Sigmoid colon (tissue), 6 donors: ENCODE measurements at regions not wholly inside any gene's neighbourhood (a gene's known extent, or its start where the extent isn't known, plus 50 kb on each side); places are given as distances from the start of the nearest gene placed in this dataset.
"Not testable (repeated sequence)": the region's sequence is repeated elsewhere in the genome, so short reads cannot be mapped to it uniquely, and the experiment has no call there.

Source experiments
- DNase-seq: peaks from one replicate; pipeline ENCODE4 v3.0.0-alpha.2; 2019
- H3K27ac ChIP-seq, 4 donors: fragments of 200-600 bp; sonication (generic); one replicate each; pipeline ENCODE4 v1.5.1; 2016 to 2019; ENCODE audit warnings: mild to moderate bottlenecking in 1 of 4
- H3K27me3 ChIP-seq, 3 donors: fragments of 200-600 bp; sonication (generic); one replicate each; pipeline ENCODE4 v1.5.1; 2019; ENCODE audit warnings: mild to moderate bottlenecking in 1 of 3
- H3K36me3 ChIP-seq, 4 donors: fragments of 200-600 bp; sonication (generic); one replicate each; pipeline ENCODE4 v1.5.1; 2016 to 2019
- H3K4me1 ChIP-seq, 4 donors: fragments of 200-600 bp; sonication (generic); one replicate each; pipeline ENCODE4 v1.5.1; 2017 to 2019
- H3K4me3 ChIP-seq, 4 donors: fragments of 200-600 bp; sonication (generic); one replicate each; pipeline ENCODE4 v1.5.1; 2017 to 2019; ENCODE audit warnings: mild to moderate bottlenecking in 2 of 4, moderate library complexity in 1 of 4
- H3K9me3 ChIP-seq, 4 donors: fragments of 200-600 bp in 3 of 4; sonication (generic) in 3 of 4; one replicate each; pipeline versions ENCODE4 v1.5.1 to v1.6.1; 2013 to 2019
- EP300 ChIP-seq, 4 donors: sonication (generic); formaldehyde crosslinking; IDR thresholded peaks; one replicate each; pipeline ENCODE4 v1.6.1; 2017; ENCODE audit warnings: antibody characterized with exemption in 4 of 4
- POLR2A ChIP-seq, 2 donors: fragments of 450-650 bp; IDR thresholded peaks; one replicate each; pipeline ENCODE4 v1.6.1; 2016; ENCODE audit warnings: antibody characterized with exemption in 2 of 2, mild to moderate bottlenecking in 2 of 2, moderate library complexity in 2 of 2
- POLR2AphosphoS5 ChIP-seq, 4 donors: sonication (generic); formaldehyde crosslinking; IDR thresholded peaks; one replicate each; pipeline ENCODE4 v1.6.1; 2017; ENCODE audit warnings: antibody characterized with exemption in 4 of 4
- WGBS, 2 donors: extraction: QIAGEN DNeasy Blood & Tissue Kit; methylation state at CpG; one replicate each; pipeline ENCODE4 v1.1.7; 2013; 5-methylcytosine and 5-hydroxymethylcytosine counted together
- intact Hi-C: fragments of 100-400 bp; cut with DNase I; formaldehyde crosslinking; loops from one replicate; pipeline ENCODE4 v1.15.1; 2023
- TF ChIP-seq, protein P1 (sequence below), 4 experiments: fragments of 450-650 bp in 3 of 4; fragments of 200-600 bp in 1 of 4; IDR thresholded peaks; one replicate each; pipeline ENCODE4 v1.5.1; 2016 to 2019; ENCODE audit warnings: antibody characterized with exemption in 4 of 4, mild to moderate bottlenecking in 3 of 4, moderate library complexity in 2 of 4
- donor health status: healthy with polysubstance abuse.
- donor health status: healthy.

DNA sequence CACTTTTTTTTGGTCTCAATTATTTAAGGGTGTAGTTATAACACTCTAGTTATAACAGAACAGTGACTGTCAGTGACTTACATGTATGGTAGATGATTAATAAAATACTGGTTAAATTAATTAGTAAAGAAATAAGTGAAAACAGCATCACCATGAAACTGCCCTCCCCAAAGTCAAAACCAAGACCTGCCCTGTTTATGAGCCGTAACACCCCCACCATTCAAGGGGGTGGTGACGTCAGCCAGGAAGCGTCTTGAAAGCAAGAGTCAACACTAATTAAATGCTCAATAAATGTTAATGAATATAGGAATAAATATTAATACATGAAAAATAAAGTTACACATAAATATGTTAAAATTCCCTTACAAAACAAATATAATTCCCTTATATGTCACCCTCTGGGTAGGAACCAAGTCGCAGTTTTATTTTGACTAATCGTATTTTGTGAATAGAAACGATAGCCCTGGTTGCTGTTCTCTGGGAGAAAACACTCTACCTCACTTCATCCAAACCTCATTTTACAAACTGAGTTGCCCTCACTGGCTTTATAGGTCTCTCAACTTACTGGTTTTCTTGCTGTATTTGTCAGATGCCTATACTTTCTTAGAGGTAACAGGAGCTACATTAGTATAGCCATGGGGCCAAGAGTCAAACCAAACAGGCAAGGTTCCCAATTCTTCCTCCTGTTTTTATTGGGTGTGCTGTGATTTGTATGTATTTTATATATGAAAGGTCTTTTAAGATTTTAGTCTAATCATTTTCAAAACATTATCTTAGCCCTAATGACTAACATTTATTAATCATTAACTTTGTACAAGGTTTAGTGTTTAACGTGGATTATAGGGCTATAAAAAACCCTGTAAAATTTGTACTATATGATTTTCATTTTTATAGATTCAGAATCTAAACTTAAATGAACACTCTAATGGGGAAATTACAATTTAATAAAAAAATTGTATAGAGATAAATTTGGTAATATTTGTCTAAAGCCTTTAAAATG is 227.9 kb upstream of the IRAK1BP1 start:
- Histone ChIP-seq H3K4me3 (no peak overlapping the region), H3K27ac (no peak overlapping the region), H3K36me3 (no peaks in the 10 kb centered on the region), H3K4me1 (no peaks in the 10 kb centered on the region), H3K27me3 (no peaks in the 10 kb centered on the region), H3K9me3 (no peaks in the 10 kb centered on the region)
- no peak for DNase-seq
- TF ChIP-seq, protein P1, sequence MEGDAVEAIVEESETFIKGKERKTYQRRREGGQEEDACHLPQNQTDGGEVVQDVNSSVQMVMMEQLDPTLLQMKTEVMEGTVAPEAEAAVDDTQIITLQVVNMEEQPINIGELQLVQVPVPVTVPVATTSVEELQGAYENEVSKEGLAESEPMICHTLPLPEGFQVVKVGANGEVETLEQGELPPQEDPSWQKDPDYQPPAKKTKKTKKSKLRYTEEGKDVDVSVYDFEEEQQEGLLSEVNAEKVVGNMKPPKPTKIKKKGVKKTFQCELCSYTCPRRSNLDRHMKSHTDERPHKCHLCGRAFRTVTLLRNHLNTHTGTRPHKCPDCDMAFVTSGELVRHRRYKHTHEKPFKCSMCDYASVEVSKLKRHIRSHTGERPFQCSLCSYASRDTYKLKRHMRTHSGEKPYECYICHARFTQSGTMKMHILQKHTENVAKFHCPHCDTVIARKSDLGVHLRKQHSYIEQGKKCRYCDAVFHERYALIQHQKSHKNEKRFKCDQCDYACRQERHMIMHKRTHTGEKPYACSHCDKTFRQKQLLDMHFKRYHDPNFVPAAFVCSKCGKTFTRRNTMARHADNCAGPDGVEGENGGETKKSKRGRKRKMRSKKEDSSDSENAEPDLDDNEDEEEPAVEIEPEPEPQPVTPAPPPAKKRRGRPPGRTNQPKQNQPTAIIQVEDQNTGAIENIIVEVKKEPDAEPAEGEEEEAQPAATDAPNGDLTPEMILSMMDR (IDR thresholded peaks at IDR 0.05): no peak
- TF ChIP-seq POLR2A (IDR thresholded peaks at IDR 0.05) (no peak), POLR2AphosphoS5 (IDR thresholded peaks at IDR 0.05) (no peak), EP300 (IDR thresholded peaks at IDR 0.05) (no peak)
- 20 to 62% methylated on average over 7 of the region's 7 CpGs for WGBS, 2 donors
- intact Hi-C loops: no loop called here

DNA sequence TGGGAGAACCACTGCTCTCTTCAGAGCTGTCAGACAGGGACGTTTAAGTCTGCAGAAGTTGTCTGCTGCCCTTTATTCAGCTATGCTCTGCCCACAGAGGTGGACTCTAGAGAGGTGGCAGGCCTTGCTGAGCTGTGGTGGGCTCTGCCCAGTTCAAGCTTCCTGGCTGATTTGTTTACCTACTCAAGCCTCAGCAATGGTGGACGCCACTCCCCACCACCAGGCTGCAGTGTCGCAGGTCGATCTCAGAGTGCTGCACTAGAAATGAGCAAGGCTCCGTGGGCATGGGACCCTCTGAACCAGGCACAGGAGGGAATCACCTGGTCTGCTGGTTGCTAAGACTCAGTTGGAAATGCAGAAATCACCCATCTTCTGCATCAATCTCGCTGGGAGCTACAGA is 223.4 kb upstream of the IRAK1BP1 start:
- H3K4me1 ChIP-seq, H3K4me3 ChIP-seq, H3K36me3 ChIP-seq, intact Hi-C loops, H3K27ac ChIP-seq, DNase-seq, H3K27me3 ChIP-seq, H3K9me3 ChIP-seq: not testable (repeated sequence)
- 81 to 85% methylated on average over 6 of the region's 6 CpGs for WGBS, 2 donors

DNA sequence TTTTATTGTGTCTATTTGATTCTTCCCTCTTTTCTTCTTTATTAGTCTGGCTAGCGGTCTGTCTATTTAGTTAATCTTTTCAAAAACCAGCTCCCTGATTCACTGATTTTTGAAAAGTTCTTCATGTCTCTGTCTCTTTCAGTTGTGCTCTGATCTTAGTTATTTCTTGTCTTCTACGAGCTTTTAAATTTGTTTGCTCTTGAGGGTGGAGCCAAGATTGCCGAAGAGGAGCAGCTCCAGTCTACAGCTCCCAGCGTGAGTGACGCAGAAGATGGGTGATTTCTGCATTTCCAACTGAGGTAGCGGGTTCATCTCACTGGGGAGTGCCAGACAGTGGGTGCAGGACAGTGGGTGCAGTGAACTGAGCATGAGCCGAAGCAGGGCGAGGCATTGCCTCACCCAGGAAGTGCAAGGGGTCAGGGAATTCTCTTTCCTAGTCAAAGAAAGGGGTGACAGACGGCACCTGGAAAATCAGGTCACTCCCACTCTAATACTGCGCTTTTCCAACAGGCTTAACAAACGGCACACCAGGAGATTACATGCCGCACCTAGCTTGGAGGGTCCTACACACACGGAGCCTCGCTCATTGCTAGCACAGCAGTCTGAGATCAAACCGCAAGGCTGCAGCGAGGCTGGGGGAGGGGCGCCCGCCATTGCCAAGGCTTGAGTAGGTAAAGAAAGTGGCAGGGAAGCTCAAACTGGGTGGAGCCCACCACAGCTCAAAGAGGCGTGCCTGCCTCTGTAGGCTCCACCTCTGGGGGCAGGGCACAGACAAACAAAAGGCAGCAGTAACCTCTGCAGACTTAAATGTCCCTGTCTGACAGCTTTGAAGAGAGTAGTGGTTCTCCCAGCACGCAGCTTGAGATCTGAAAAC is 220.6 kb upstream of the IRAK1BP1 start:
- H3K36me3 ChIP-seq, H3K4me3 ChIP-seq, H3K4me1 ChIP-seq, H3K27me3 ChIP-seq, H3K9me3 ChIP-seq, H3K27ac ChIP-seq, intact Hi-C loops, DNase-seq: not testable (repeated sequence)
- WGBS, 2 donors: 22 to 74% methylated on average over 20 of the region's 20 CpGs

DNA sequence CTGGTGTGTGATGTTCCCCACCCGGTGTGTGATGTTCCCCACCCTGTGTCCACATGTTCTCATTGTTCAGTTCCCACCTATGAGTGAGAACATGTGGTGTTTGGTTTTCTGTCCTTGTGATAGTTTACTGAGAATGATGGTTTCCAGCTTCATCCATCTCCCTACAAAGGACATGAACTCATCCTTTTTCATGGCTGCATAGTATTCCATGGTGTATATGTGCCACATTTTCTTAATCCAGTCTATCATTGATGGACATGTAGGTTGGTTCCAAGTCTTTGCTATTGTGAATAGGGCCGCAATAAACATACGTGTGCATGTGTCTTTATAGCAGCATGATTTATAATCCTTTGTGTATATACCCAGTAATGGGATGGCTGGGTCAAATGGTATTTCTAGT is 201.5 kb upstream of the IRAK1BP1 start:
- H3K27me3 ChIP-seq, DNase-seq, intact Hi-C loops, H3K4me1 ChIP-seq, H3K9me3 ChIP-seq, H3K36me3 ChIP-seq, H3K4me3 ChIP-seq, H3K27ac ChIP-seq: not testable (repeated sequence)
- WGBS, 2 donors: 94 to 95% methylated on average over 3 of the region's 3 CpGs

DNA sequence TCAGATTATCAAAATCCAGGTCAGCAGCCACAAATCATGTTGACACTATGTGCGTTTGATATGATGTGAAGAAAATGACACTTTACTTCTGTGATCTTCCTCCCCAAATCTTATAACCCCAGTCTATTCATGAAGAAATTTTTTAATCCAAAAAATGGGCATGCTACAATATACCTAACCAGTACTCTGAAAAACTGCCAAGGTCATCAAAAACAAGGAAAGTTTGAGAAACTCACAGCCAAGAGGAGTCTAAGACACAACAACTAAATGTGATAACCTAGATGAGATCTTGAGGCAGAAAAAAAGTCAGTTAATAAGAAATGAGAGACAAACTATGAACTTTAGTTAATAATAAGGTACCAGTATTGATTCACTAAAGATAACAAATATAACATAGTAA is 200.6 kb upstream of the IRAK1BP1 start:
- TF ChIP-seq POLR2AphosphoS5 (IDR thresholded peaks at IDR 0.05): no peak
- no peak for TF ChIP-seq EP300 (IDR thresholded peaks at IDR 0.05)
- no peak for TF ChIP-seq POLR2A (IDR thresholded peaks at IDR 0.05)
- TF ChIP-seq, protein P1 (IDR thresholded peaks at IDR 0.05): no peak
- H3K4me3 ChIP-seq: no peak overlapping the region
- no peaks in the 10 kb centered on the region for H3K36me3 ChIP-seq
- no peaks in the 10 kb centered on the region for H3K27me3 ChIP-seq
- DNase-seq: no peak
- H3K9me3 ChIP-seq: no peaks in the 10 kb centered on the region
- 85 to 94% methylated on average over 1 of the region's 1 CpG for WGBS, 2 donors
- H3K27ac ChIP-seq: no peak overlapping the region
- H3K4me1 ChIP-seq: no peaks in the 10 kb centered on the region
- intact Hi-C loops: no loop called here

DNA sequence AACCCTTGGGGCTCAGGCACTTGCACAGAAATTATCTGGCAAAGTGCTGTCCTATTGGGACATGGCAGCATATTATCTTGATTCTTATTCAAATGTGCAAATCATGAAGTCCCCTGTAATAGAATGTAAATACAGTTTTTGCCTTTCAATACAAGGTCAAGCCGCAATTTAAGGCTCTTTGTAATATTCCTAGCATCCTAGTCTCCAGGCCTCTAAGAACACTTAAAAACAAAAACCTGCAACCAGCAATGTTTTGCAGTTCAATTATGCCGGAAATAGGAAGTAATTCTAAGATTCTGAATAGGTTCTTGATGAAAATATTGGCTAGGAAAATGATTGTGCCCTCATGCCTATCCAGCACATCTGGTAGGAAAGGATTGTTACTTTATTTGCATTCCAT is 197.2 kb upstream of the IRAK1BP1 start:
- no peak overlapping the region for H3K27ac ChIP-seq
- WGBS, 2 donors: 77 to 88% methylated on average over 2 of the region's 2 CpGs
- H3K9me3 ChIP-seq: no peaks in the 10 kb centered on the region
- intact Hi-C loops: no loop called here
- no peaks in the 10 kb centered on the region for H3K4me1 ChIP-seq
- H3K36me3 ChIP-seq: no peaks in the 10 kb centered on the region
- TF ChIP-seq, protein P1 (IDR thresholded peaks at IDR 0.05): no peak
- no peak for TF ChIP-seq POLR2AphosphoS5 (IDR thresholded peaks at IDR 0.05)
- TF ChIP-seq POLR2A (IDR thresholded peaks at IDR 0.05): no peak
- no peak for TF ChIP-seq EP300 (IDR thresholded peaks at IDR 0.05)
- no peak for DNase-seq
- H3K4me3 ChIP-seq: no peak overlapping the region
- no peaks in the 10 kb centered on the region for H3K27me3 ChIP-seq
